CD14-positive monocyte (primary cell): ENCODE measurements at regions not wholly inside any gene's neighbourhood (a gene's known extent, or its start where the extent isn't known, plus 50 kb on each side); places are given as distances from the start of the nearest gene placed in this dataset.

ENCODE experiments used
- DNase-seq, 3 donors: peaks; one replicate each; pipeline ENCODE4 v3.0.0-alpha.2; 2011 to 2022
- H2AFZ ChIP-seq: 2 replicates; pipeline ENCODE4 v1.6.0; 2012; ENCODE audit warnings: mild to moderate bottlenecking, low read depth, low read length, inconsistent platforms; ENCODE audit not compliant: insufficient read depth, poor library complexity, severe bottlenecking
- H3K27ac ChIP-seq, 2 donors: 1 replicate in 1 of 2; 2 replicates in 1 of 2; pipeline ENCODE4 v1.5.1; 2012 to 2013; ENCODE audit warnings: low read length in 2 of 2, control low read depth in 1 of 2, inconsistent platforms in 1 of 2, low read depth in 1 of 2, mild to moderate bottlenecking in 1 of 2
- H3K27me3 ChIP-seq, 2 donors: one replicate each; pipeline versions ENCODE4 v1.6.0 to v1.6.1; 2011 to 2013; ENCODE audit warnings: low read length in 2 of 2; ENCODE audit not compliant: control insufficient read depth in 2 of 2, insufficient read depth in 2 of 2
- H3K36me3 ChIP-seq, 2 donors: replicated peaks in 1 of 2; 1 replicate in 1 of 2; 2 replicates in 1 of 2; pipeline versions ENCODE4 v1.5.1 to v1.6.1; 2012 to 2013; ENCODE audit warnings: low read length in 2 of 2, control low read depth in 1 of 2, inconsistent platforms in 1 of 2, mild to moderate bottlenecking in 1 of 2; ENCODE audit not compliant: insufficient read depth in 2 of 2, control insufficient read depth in 1 of 2
- H3K4me1 ChIP-seq, 2 donors: 1 replicate in 1 of 2; 2 replicates in 1 of 2; pipeline versions ENCODE4 v1.5.1 to v1.6.1; 2012 to 2013; ENCODE audit warnings: low read length in 2 of 2, control low read depth in 1 of 2, inconsistent platforms in 1 of 2, mild to moderate bottlenecking in 1 of 2, moderate library complexity in 1 of 2; ENCODE audit not compliant: insufficient read depth in 2 of 2, control insufficient read depth in 1 of 2
- H3K4me2 ChIP-seq: replicated peaks from 2 replicates; pipeline ENCODE3; 2012; ENCODE audit warnings: low read length, moderate library complexity, mild to moderate bottlenecking; ENCODE audit not compliant: poor library complexity, severe bottlenecking; ENCODE audit errors: extremely low read depth
- H3K4me3 ChIP-seq, 3 experiments: fragments of 200-600 bp in 1 of 3; sonication (generic) in 1 of 3; replicated peaks in 1 of 3; 1 replicate in 2 of 3; 2 replicates in 1 of 3; pipeline ENCODE4 v1.5.1; 2011 to 2013; ENCODE audit warnings: low read length in 3 of 3, mild to moderate bottlenecking in 3 of 3, control low read depth in 2 of 3, low read depth in 2 of 3, inconsistent platforms in 1 of 3, moderate library complexity in 1 of 3
- H3K79me2 ChIP-seq: 2 replicates; pipeline ENCODE4 v1.6.0; 2012; ENCODE audit warnings: mild to moderate bottlenecking, control low read depth, inconsistent platforms, low read length, moderate library complexity; ENCODE audit not compliant: insufficient read depth
- H3K9ac ChIP-seq: 2 replicates; pipeline ENCODE4 v1.6.0; 2017; ENCODE audit warnings: low read length, mild to moderate bottlenecking; ENCODE audit not compliant: insufficient read depth, poor library complexity, severe bottlenecking
- H3K9me3 ChIP-seq, 2 donors: replicated peaks in 1 of 2; 1 replicate in 1 of 2; 2 replicates in 1 of 2; pipeline versions ENCODE4 v1.5.1 to v1.6.1; 2012 to 2013; ENCODE audit warnings: low read length in 2 of 2, control low read depth in 1 of 2; ENCODE audit not compliant: control insufficient read depth in 1 of 2, insufficient read depth in 1 of 2
- H4K20me1 ChIP-seq: 2 replicates; pipeline ENCODE4 v1.6.0; 2012; ENCODE audit warnings: mild to moderate bottlenecking, low read length, control low read depth, moderate library complexity; ENCODE audit not compliant: insufficient read depth
- H3K27ac Mint-ChIP-seq, 7 donors: one replicate each; pipeline ENCODE4 v1.8.0; 2020; ENCODE audit warnings: mild to moderate bottlenecking in 7 of 7, mixed read lengths in 7 of 7, moderate library complexity in 6 of 7, inconsistent platforms in 2 of 7
- H3K27me3 Mint-ChIP-seq, 3 donors: one replicate each; pipeline ENCODE4 v1.8.0; 2021 to 2022; ENCODE audit warnings: low read depth in 3 of 3, mild to moderate bottlenecking in 3 of 3, mixed read lengths in 3 of 3, moderate library complexity in 3 of 3, inconsistent platforms in 1 of 3
- H3K36me3 Mint-ChIP-seq, 2 donors: one replicate each; pipeline ENCODE4 v1.8.0; 2020; ENCODE audit warnings: mixed read lengths in 2 of 2, inconsistent platforms in 1 of 2, mild to moderate bottlenecking in 1 of 2
- H3K4me1 Mint-ChIP-seq: one replicate; pipeline ENCODE4 v1.8.0; 2020; ENCODE audit warnings: mild to moderate bottlenecking, mixed read lengths
- H3K4me3 Mint-ChIP-seq, 2 donors: one replicate each; pipeline ENCODE4 v1.8.0; 2020; ENCODE audit warnings: mild to moderate bottlenecking in 2 of 2, mixed read lengths in 2 of 2, moderate library complexity in 1 of 2
- H3K9me3 Mint-ChIP-seq, 7 donors: one replicate each; pipeline ENCODE4 v1.8.0; 2020 to 2022; ENCODE audit warnings: mixed read lengths in 7 of 7, mild to moderate bottlenecking in 6 of 7, moderate library complexity in 6 of 7, inconsistent platforms in 2 of 7
- CTCF ChIP-seq: fragments of 200-600 bp; IDR thresholded peaks from one replicate; pipeline ENCODE4 v1.8.0; 2022; ENCODE audit warnings: antibody characterized with exemption, mild to moderate bottlenecking
- WGBS: methylation state at CpG from one replicate; pipeline ENCODE4 v1.1.5; 2013; ENCODE audit warnings: missing lambda C conversion rate; ENCODE audit not compliant: insufficient coverage; 5-methylcytosine and 5-hydroxymethylcytosine counted together
- intact Hi-C, 2 donors: fragments of 100-400 bp; cut with micrococcal nuclease; formaldehyde crosslinking; loops; one replicate each; pipeline versions ENCODE4 v1.15.0 to v1.15.1; 2023

GRCh38 chr20:55456316-55456940 lies 548.9 kb downstream of the CBLN4 start:
- peaks cover 0 to under 1% of the 10 kb centered on the region in 2 donors for H3K9me3 ChIP-seq
- Mint-ChIP-seq H3K9me3 (peaks cover 0 to 2% (median 0%) of the 10 kb centered on the region in 7 donors), H3K4me3 (no peak overlapping the region), H3K36me3 (no peaks in the 10 kb centered on the region), H3K27me3 (no peaks in the 10 kb centered on the region), H3K27ac (no peak overlapping the region), H3K4me1 (no peaks in the 10 kb centered on the region)
- no peak overlapping the region for H3K27ac ChIP-seq
- H3K36me3 ChIP-seq, result no peaks in the 10 kb centered on the region
- no peak overlapping the region for H3K4me2 ChIP-seq
- no peak overlapping the region for H3K9ac ChIP-seq
- 100% methylated on average over 1 of the region's 1 CpG for WGBS
- no peak overlapping the region for H2AFZ ChIP-seq
- no peak overlapping the region for H3K4me3 ChIP-seq
- no peaks in the 10 kb centered on the region for H3K79me2 ChIP-seq
- no peak for TF ChIP-seq CTCF
- intact Hi-C loops, result no loop called here
- DNase-seq, result no peak
- H3K27me3 ChIP-seq, result no peaks in the 10 kb centered on the region
- no peaks in the 10 kb centered on the region for H4K20me1 ChIP-seq
- H3K4me1 ChIP-seq, result no peaks in the 10 kb centered on the region

GRCh38 chr20:55449091-55449490 lies 556.2 kb downstream of the CBLN4 start:
- no peak for DNase-seq
- TF ChIP-seq CTCF, result no peak
- no peak overlapping the region for H3K4me3 ChIP-seq
- H3K36me3 Mint-ChIP-seq, result no peaks in the 10 kb centered on the region
- H3K27me3 Mint-ChIP-seq, result peaks cover 0 to 1% (median 0%) of the 10 kb centered on the region in 3 donors
- H3K9ac ChIP-seq, result no peak overlapping the region
- H3K4me3 Mint-ChIP-seq, result no peak overlapping the region
- no peaks in the 10 kb centered on the region for H3K36me3 ChIP-seq
- H2AFZ ChIP-seq, result no peak overlapping the region
- H3K4me1 ChIP-seq, result no peaks in the 10 kb centered on the region
- H3K4me2 ChIP-seq, result no peak overlapping the region
- peaks cover 5 to 11% of the 10 kb centered on the region in 2 donors for H3K9me3 ChIP-seq
- H3K9me3 Mint-ChIP-seq, result peaks cover 0 to 10% (median 3%) of the 10 kb centered on the region in 7 donors
- H3K4me1 Mint-ChIP-seq, result no peaks in the 10 kb centered on the region
- intact Hi-C loops, result no loop called here
- no peak overlapping the region for H3K27ac Mint-ChIP-seq
- no CpG with 5 or more reads among the region's 1 CpG for WGBS
- H3K27me3 ChIP-seq, result no peaks in the 10 kb centered on the region
- H3K27ac ChIP-seq, result no peak overlapping the region
- H4K20me1 ChIP-seq, result no peaks in the 10 kb centered on the region
- H3K79me2 ChIP-seq, result no peaks in the 10 kb centered on the region
